H9 (cell line): ENCODE measurements at regions not wholly inside any gene's neighbourhood (a gene's known extent, or its start where the extent isn't known, plus 50 kb on each side); places are given as distances from the start of the nearest gene placed in this dataset.

Source experiments
- DNase-seq: peaks from one replicate; pipeline ENCODE4 v3.0.0-alpha.2; 2017
- H2AFZ ChIP-seq: one replicate; pipeline ENCODE4 v1.6.1; 2013; ENCODE audit warnings: mild to moderate bottlenecking, low read length, control low read depth, moderate library complexity
- H2AK5ac ChIP-seq: 2 replicates; pipeline ENCODE4 v1.6.1; 2013; ENCODE audit warnings: low read length, control low read depth, mixed read lengths; ENCODE audit not compliant: insufficient read length
- H2BK120ac ChIP-seq: one replicate; pipeline ENCODE4 v1.6.1; 2013; ENCODE audit warnings: low read depth, mild to moderate bottlenecking, low read length, control low read depth, inconsistent platforms; ENCODE audit not compliant: poor library complexity, severe bottlenecking
- H2BK12ac ChIP-seq: 2 replicates; pipeline ENCODE4 v1.6.1; 2013; ENCODE audit warnings: low read length, control low read depth, mixed read lengths, low read depth; ENCODE audit not compliant: insufficient read length
- H2BK15ac ChIP-seq: 2 replicates; pipeline ENCODE4 v1.6.1; 2013; ENCODE audit warnings: low read depth, low read length, control low read depth
- H2BK20ac ChIP-seq: one replicate; pipeline ENCODE4 v1.6.1; 2013; ENCODE audit warnings: low read depth, mild to moderate bottlenecking, low read length, control low read depth, inconsistent platforms; ENCODE audit not compliant: poor library complexity, severe bottlenecking
- H2BK5ac ChIP-seq: 2 replicates; pipeline ENCODE4 v1.6.1; 2013; ENCODE audit warnings: low read length, control low read depth, mixed read lengths; ENCODE audit not compliant: insufficient read length
- H3K14ac ChIP-seq: 2 replicates; pipeline ENCODE4 v1.6.1; 2013; ENCODE audit warnings: low read length, control low read depth; ENCODE audit not compliant: insufficient read depth
- H3K18ac ChIP-seq: 2 replicates; pipeline ENCODE4 v1.6.1; 2013; ENCODE audit warnings: low read depth, mild to moderate bottlenecking, mixed read lengths, low read length, control low read depth; ENCODE audit not compliant: insufficient read length
- H3K23ac ChIP-seq: 2 replicates; pipeline ENCODE4 v1.6.1; 2013; ENCODE audit warnings: low read length, control low read depth, mixed read lengths, low read depth; ENCODE audit not compliant: insufficient read length
- H3K23me2 ChIP-seq: 2 replicates; pipeline ENCODE4 v1.6.1; 2013; ENCODE audit warnings: low read depth, mild to moderate bottlenecking, mixed read lengths, low read length, control low read depth; ENCODE audit not compliant: insufficient read length, poor library complexity, severe bottlenecking
- H3K27ac ChIP-seq: 2 replicates; pipeline ENCODE4 v1.5.1; 2013; ENCODE audit warnings: low read length, control low read depth, mixed read lengths, low read depth; ENCODE audit not compliant: insufficient read length
- H3K27me3 ChIP-seq: 2 replicates; pipeline ENCODE4 v1.6.1; 2013; ENCODE audit warnings: low read length, control low read depth, inconsistent platforms; ENCODE audit not compliant: insufficient read depth
- H3K4ac ChIP-seq: 2 replicates; pipeline ENCODE4 v1.6.1; 2013; ENCODE audit warnings: low read depth, mild to moderate bottlenecking, control low read depth, inconsistent platforms, low read length, moderate library complexity
- H3K4me1 ChIP-seq: 2 replicates; pipeline ENCODE4 v1.6.1; 2013; ENCODE audit warnings: low read length, control low read depth, inconsistent platforms; ENCODE audit not compliant: insufficient read depth
- H3K4me2 ChIP-seq: 2 replicates; pipeline ENCODE4 v1.6.1; 2013; ENCODE audit warnings: low read length, control low read depth, mixed read lengths; ENCODE audit not compliant: insufficient read length, insufficient read depth
- H3K56ac ChIP-seq: 2 replicates; pipeline ENCODE4 v1.6.1; 2013; ENCODE audit warnings: low read depth, mild to moderate bottlenecking, mixed read lengths, low read length, control low read depth; ENCODE audit not compliant: insufficient read length
- H3K79me1 ChIP-seq: 2 replicates; pipeline ENCODE4 v1.6.1; 2013; ENCODE audit warnings: low read depth, mild to moderate bottlenecking, moderate library complexity, low read length, control low read depth, inconsistent platforms; ENCODE audit not compliant: insufficient read depth, poor library complexity, severe bottlenecking
- H3K79me2 ChIP-seq: 2 replicates; pipeline ENCODE4 v1.6.1; 2013; ENCODE audit warnings: low read length, control low read depth, inconsistent platforms; ENCODE audit not compliant: insufficient read depth
- H3K9ac ChIP-seq: 2 replicates; pipeline ENCODE4 v1.6.1; 2013; ENCODE audit warnings: low read length, control low read depth, mixed read lengths; ENCODE audit not compliant: insufficient read length; ENCODE audit errors: extremely low read depth
- H3K9me3 ChIP-seq: one replicate; pipeline ENCODE4 v1.6.1; 2013; ENCODE audit warnings: low read depth, low read length, inconsistent platforms; ENCODE audit not compliant: control insufficient read depth
- H3T11ph ChIP-seq: one replicate; pipeline ENCODE4 v1.6.1; 2013; ENCODE audit warnings: mild to moderate bottlenecking, low read length, control low read depth, inconsistent platforms
- H4K20me1 ChIP-seq: one replicate; pipeline ENCODE4 v1.6.1; 2013; ENCODE audit not compliant: control insufficient read depth, insufficient read length, insufficient read depth
- H4K5ac ChIP-seq: 2 replicates; pipeline ENCODE4 v1.6.1; 2013; ENCODE audit warnings: low read depth, mild to moderate bottlenecking, mixed read lengths, low read length, control low read depth; ENCODE audit not compliant: insufficient read length
- H4K8ac ChIP-seq: replicated peaks from 2 replicates; pipeline ENCODE4 v1.6.1; 2013; ENCODE audit warnings: low read length, control low read depth, mixed read lengths, low read depth; ENCODE audit not compliant: insufficient read length
- H4K91ac ChIP-seq: 2 replicates; pipeline ENCODE4 v1.6.1; 2013; ENCODE audit warnings: low read depth, mild to moderate bottlenecking, moderate library complexity, mixed read lengths, low read length, control low read depth; ENCODE audit not compliant: insufficient read length
- H3K27ac Mint-ChIP-seq, 3 experiments: 2 replicates in 2 of 3; 3 replicates in 1 of 3; pipeline ENCODE4 v1.8.0; 2020 to 2021; ENCODE audit warnings: mixed read lengths in 3 of 3, mild to moderate bottlenecking in 1 of 3, moderate library complexity in 1 of 3
- H3K27me3 Mint-ChIP-seq: 2 replicates; pipeline ENCODE4 v1.8.0; 2021; ENCODE audit warnings: low read depth, mild to moderate bottlenecking, moderate library complexity, mixed read lengths
- H3K36me3 Mint-ChIP-seq, 3 experiments: 2 replicates in 2 of 3; 3 replicates in 1 of 3; pipeline ENCODE4 v1.8.0; 2020 to 2021; ENCODE audit warnings: low read depth in 3 of 3, mixed read lengths in 3 of 3; ENCODE audit not compliant: insufficient read depth in 1 of 3
- H3K4me1 Mint-ChIP-seq, 2 experiments: 2 replicates each; pipeline ENCODE4 v1.8.0; 2020; ENCODE audit warnings: mixed read lengths in 2 of 2
- H3K4me3 Mint-ChIP-seq, 2 experiments: 2 replicates in 1 of 2; 3 replicates in 1 of 2; pipeline ENCODE4 v1.8.0; 2020 to 2021; ENCODE audit warnings: mild to moderate bottlenecking in 2 of 2, mixed read lengths in 2 of 2, moderate library complexity in 1 of 2
- H3K9me3 Mint-ChIP-seq, 2 experiments: 2 replicates in 1 of 2; 3 replicates in 1 of 2; pipeline ENCODE4 v1.8.0; 2020; ENCODE audit warnings: mild to moderate bottlenecking in 2 of 2, mixed read lengths in 2 of 2, moderate library complexity in 1 of 2
- WGBS: extraction: QIAGEN DNeasy Blood & Tissue Kit; methylation state at CpG from one replicate; pipeline ENCODE4 v1.1.7; 2013; ENCODE audit warnings: missing lambda C conversion rate, low lambda C conversion rate, mixed read lengths; ENCODE audit not compliant: insufficient read length; ENCODE audit errors: extremely low coverage; 5-methylcytosine and 5-hydroxymethylcytosine counted together
- TF ChIP-seq, protein P1 (sequence below): fragments of 200-600 bp; sonication (generic); conservative IDR thresholded peaks from 3 replicates; pipeline ENCODE4 v1.8.0; 2021; ENCODE audit warnings: antibody characterized with exemption, mild to moderate bottlenecking

DNA sequence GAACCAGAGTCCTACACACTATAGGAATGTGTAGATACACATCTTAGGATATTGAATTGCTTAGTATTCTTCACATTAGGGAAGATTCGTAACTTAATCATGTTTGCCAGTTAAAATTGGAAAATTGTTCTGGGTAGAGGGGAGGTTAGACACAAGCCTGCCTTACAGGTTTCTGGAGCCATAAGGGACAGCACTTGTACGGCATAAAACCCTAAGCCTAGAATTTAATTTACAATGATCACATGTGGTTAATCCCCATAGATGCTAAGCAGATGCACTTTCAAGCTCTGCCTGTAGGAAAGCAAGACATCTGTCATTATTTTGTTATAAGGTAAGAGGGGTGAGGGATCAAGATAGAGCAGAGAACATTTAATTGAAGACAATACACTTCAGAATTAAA, 820.7 kb downstream of the NCAM2 start:
- no peak overlapping the region for H3K56ac ChIP-seq
- H3K14ac ChIP-seq: no peak overlapping the region
- no peak overlapping the region for H3K27ac ChIP-seq
- Mint-ChIP-seq H3K36me3 (no peaks in the 10 kb centered on the region), H3K4me1 (no peaks in the 10 kb centered on the region), H3K4me3 (no peak overlapping the region), H3K27me3 (no peaks in the 10 kb centered on the region), H3K9me3 (peaks cover 0 to 2% of the 10 kb centered on the region in 2 experiments; a peak in 2 of 5 replicates), H3K27ac (no peak overlapping the region)
- H3K4ac ChIP-seq: no peak overlapping the region
- H4K8ac ChIP-seq: no peak overlapping the region
- no peak for DNase-seq
- H2BK20ac ChIP-seq: no peak overlapping the region
- no peaks in the 10 kb centered on the region for H3K4me1 ChIP-seq
- H3K23me2 ChIP-seq: no peaks in the 10 kb centered on the region
- no peaks in the 10 kb centered on the region for H3K27me3 ChIP-seq
- no peak overlapping the region for H3K4me2 ChIP-seq
- no peak overlapping the region for H3T11ph ChIP-seq
- no peaks in the 10 kb centered on the region for H3K9me3 ChIP-seq
- no peak overlapping the region for H3K9ac ChIP-seq
- no peak overlapping the region for H4K5ac ChIP-seq
- H3K18ac ChIP-seq: no peak overlapping the region
- H3K23ac ChIP-seq: no peak overlapping the region
- no peaks in the 10 kb centered on the region for H4K20me1 ChIP-seq
- H3K79me2 ChIP-seq: no peaks in the 10 kb centered on the region
- no peaks in the 10 kb centered on the region for H3K79me1 ChIP-seq
- TF ChIP-seq, protein P1, sequence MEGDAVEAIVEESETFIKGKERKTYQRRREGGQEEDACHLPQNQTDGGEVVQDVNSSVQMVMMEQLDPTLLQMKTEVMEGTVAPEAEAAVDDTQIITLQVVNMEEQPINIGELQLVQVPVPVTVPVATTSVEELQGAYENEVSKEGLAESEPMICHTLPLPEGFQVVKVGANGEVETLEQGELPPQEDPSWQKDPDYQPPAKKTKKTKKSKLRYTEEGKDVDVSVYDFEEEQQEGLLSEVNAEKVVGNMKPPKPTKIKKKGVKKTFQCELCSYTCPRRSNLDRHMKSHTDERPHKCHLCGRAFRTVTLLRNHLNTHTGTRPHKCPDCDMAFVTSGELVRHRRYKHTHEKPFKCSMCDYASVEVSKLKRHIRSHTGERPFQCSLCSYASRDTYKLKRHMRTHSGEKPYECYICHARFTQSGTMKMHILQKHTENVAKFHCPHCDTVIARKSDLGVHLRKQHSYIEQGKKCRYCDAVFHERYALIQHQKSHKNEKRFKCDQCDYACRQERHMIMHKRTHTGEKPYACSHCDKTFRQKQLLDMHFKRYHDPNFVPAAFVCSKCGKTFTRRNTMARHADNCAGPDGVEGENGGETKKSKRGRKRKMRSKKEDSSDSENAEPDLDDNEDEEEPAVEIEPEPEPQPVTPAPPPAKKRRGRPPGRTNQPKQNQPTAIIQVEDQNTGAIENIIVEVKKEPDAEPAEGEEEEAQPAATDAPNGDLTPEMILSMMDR: no peak
- no peak overlapping the region for H2BK120ac ChIP-seq
- WGBS: no CpG with 5 or more reads among the region's 2 CpGs
- no peak overlapping the region for H2BK15ac ChIP-seq
- no peak overlapping the region for H2BK5ac ChIP-seq
- H2AK5ac ChIP-seq: no peak overlapping the region
- no peak overlapping the region for H2BK12ac ChIP-seq
- H4K91ac ChIP-seq: no peak overlapping the region
- no peak overlapping the region for H2AFZ ChIP-seq
